ENCODE measurements at regions not wholly inside any gene's neighbourhood (a gene's known extent, or its start where the extent isn't known, plus 50 kb on each side); places are given as distances from the start of the nearest gene placed in this dataset.

GRCh38 chr11:28684011-28684586 is 575.9 kb downstream of the METTL15 start:
- no peak for TF ChIP-seq MAX (IDR thresholded peaks at IDR 0.05)
- no peak for TF ChIP-seq TEAD4 (IDR thresholded peaks at IDR 0.05)
- TF ChIP-seq USF1 (IDR thresholded peaks at IDR 0.05), result no peak
- TF ChIP-seq NFIC (IDR thresholded peaks at IDR 0.05), result no peak
- TF ChIP-seq RAD21 (IDR thresholded peaks at IDR 0.05; ENCODE audit: low read depth), result no peak
- no peak for TF ChIP-seq EP300 (IDR thresholded peaks at IDR 0.05; ENCODE audit: borderline replicate concordance)
- TF ChIP-seq TCF12 (IDR thresholded peaks at IDR 0.05; ENCODE audit: low read depth), result no peak
- TF ChIP-seq TAF1 (IDR thresholded peaks at IDR 0.05; ENCODE audit: low read depth), result no peak
- no peak for TF ChIP-seq EGR1 (IDR thresholded peaks at IDR 0.05)
- TF ChIP-seq FOXM1 (IDR thresholded peaks at IDR 0.05; ENCODE audit: borderline replicate concordance, low read depth), result no peak
- TF ChIP-seq CREB1 (IDR thresholded peaks at IDR 0.05; ENCODE audit: low read depth), result no peak
- no peak for TF ChIP-seq YY1 (IDR thresholded peaks at IDR 0.05; ENCODE audit: low read depth)
- TF ChIP-seq CEBPB (IDR thresholded peaks at IDR 0.05), result no peak

- TF ChIP-seq NFIC (IDR thresholded peaks at IDR 0.05), result no peak
- TF ChIP-seq CEBPB (IDR thresholded peaks at IDR 0.05), result no peak
- no peak for TF ChIP-seq CREB1 (IDR thresholded peaks at IDR 0.05; ENCODE audit: low read depth)
- TF ChIP-seq TAF1 (IDR thresholded peaks at IDR 0.05; ENCODE audit: low read depth), result no peak
- TF ChIP-seq ZBTB7A (IDR thresholded peaks at IDR 0.05; ENCODE audit: low read depth), result no peak
- no peak for TF ChIP-seq TCF12 (IDR thresholded peaks at IDR 0.05; ENCODE audit: low read depth)
- no peak for TF ChIP-seq REST (IDR thresholded peaks at IDR 0.05; ENCODE audit: low read depth)
- TF ChIP-seq EGR1 (IDR thresholded peaks at IDR 0.05), result no peak
- no peak for TF ChIP-seq EP300 (IDR thresholded peaks at IDR 0.05; ENCODE audit: borderline replicate concordance)
- no peak for TF ChIP-seq MAX (IDR thresholded peaks at IDR 0.05)
- TF ChIP-seq FOXM1 (IDR thresholded peaks at IDR 0.05; ENCODE audit: borderline replicate concordance, low read depth), result no peak
- TF ChIP-seq USF1 (IDR thresholded peaks at IDR 0.05), result no peak
- TF ChIP-seq RAD21 (IDR thresholded peaks at IDR 0.05; ENCODE audit: low read depth), result no peak
Observed at GRCh38 chr11:28679795-28680468, 571.7 kb downstream of the METTL15 start.

GRCh38 chr11:28677721-28678120 is 569.5 kb downstream of the METTL15 start:
- TF ChIP-seq EGR1 (IDR thresholded peaks at IDR 0.05) (no peak), REST (IDR thresholded peaks at IDR 0.05; ENCODE audit: low read depth) (no peak), USF1 (IDR thresholded peaks at IDR 0.05) (no peak), MAX (IDR thresholded peaks at IDR 0.05) (no peak), TCF12 (IDR thresholded peaks at IDR 0.05; ENCODE audit: low read depth) (no peak), FOXM1 (IDR thresholded peaks at IDR 0.05; ENCODE audit: borderline replicate concordance, low read depth) (no peak), ZBTB7A (IDR thresholded peaks at IDR 0.05; ENCODE audit: low read depth) (no peak), CEBPB (IDR thresholded peaks at IDR 0.05) (no peak), TEAD4 (IDR thresholded peaks at IDR 0.05) (no peak)

- TF ChIP-seq FOXM1 (IDR thresholded peaks at IDR 0.05; ENCODE audit: borderline replicate concordance, low read depth) (no peak), TEAD4 (IDR thresholded peaks at IDR 0.05) (no peak), EGR1 (IDR thresholded peaks at IDR 0.05) (no peak), REST (IDR thresholded peaks at IDR 0.05; ENCODE audit: low read depth) (no peak), RAD21 (IDR thresholded peaks at IDR 0.05; ENCODE audit: low read depth) (no peak), TCF12 (IDR thresholded peaks at IDR 0.05; ENCODE audit: low read depth) (no peak), ZBTB7A (IDR thresholded peaks at IDR 0.05; ENCODE audit: low read depth) (no peak)
Observed at GRCh38 chr11:28675183-28675582, 567.0 kb downstream of the METTL15 start.

All from Ishikawa (cell line).